ENCODE measurements at regions not wholly inside any gene's neighbourhood (a gene's known extent, or its start where the extent isn't known, plus 50 kb on each side); places are given as distances from the start of the nearest gene placed in this dataset.

- DNase-seq (ENCODE audit: low read depth in 2 of 2) = no peak
Measured at GRCh38 chr6:100267721-100268123, 197.0 kb downstream of the SIM1 start.

- DNase-seq (ENCODE audit: low read depth in 2 of 2) = no peak
Measured at GRCh38 chr6:100266494-100267401, 198.0 kb downstream of the SIM1 start.

GRCh38 chr6:100262086-100262485 is 202.6 kb downstream of the SIM1 start:
- no peak for DNase-seq (ENCODE audit: low read depth in 2 of 2)

- DNase-seq (ENCODE audit: low read depth in 2 of 2) = no peak
Measured at GRCh38 chr6:100261486-100261885, 203.2 kb downstream of the SIM1 start.

GRCh38 chr6:100260584-100260983 is 204.1 kb downstream of the SIM1 start:
- no peak for DNase-seq (ENCODE audit: low read depth in 2 of 2)

GRCh38 chr6:100259865-100260264 is 204.9 kb downstream of the SIM1 start:
- DNase-seq (ENCODE audit: low read depth in 2 of 2) = no peak

- DNase-seq (ENCODE audit: low read depth in 2 of 2) = no peak
Measured at GRCh38 chr6:100258752-100259151, 206.0 kb downstream of the SIM1 start.

GRCh38 chr6:100257793-100258395 is 206.8 kb downstream of the SIM1 start:
- DNase-seq (ENCODE audit: low read depth in 2 of 2) = no peak

- DNase-seq (ENCODE audit: low read depth in 2 of 2) = no peak
Measured at GRCh38 chr6:100255701-100256100, 209.0 kb downstream of the SIM1 start.

GRCh38 chr6:100247123-100247522 is 217.6 kb downstream of the SIM1 start:
- DNase-seq (ENCODE audit: low read depth in 2 of 2) = no peak

- no peak for DNase-seq (ENCODE audit: low read depth in 2 of 2)
Measured at GRCh38 chr6:100246206-100246605, 218.5 kb downstream of the SIM1 start.

GRCh38 chr6:100240798-100241197 is 223.9 kb downstream of the SIM1 start:
- DNase-seq (ENCODE audit: low read depth in 2 of 2) = no peak

- DNase-seq (ENCODE audit: low read depth in 2 of 2) = no peak
Measured at GRCh38 chr6:100237821-100238220, 226.9 kb downstream of the SIM1 start.

- no peak for DNase-seq (ENCODE audit: low read depth in 2 of 2)
Measured at GRCh38 chr6:100236389-100236788, 228.3 kb downstream of the SIM1 start.

GRCh38 chr6:100235631-100236030 is 229.1 kb downstream of the SIM1 start:
- DNase-seq (ENCODE audit: low read depth in 2 of 2) = no peak

GRCh38 chr6:100234625-100235024 is 230.1 kb downstream of the SIM1 start:
- DNase-seq (ENCODE audit: low read depth in 2 of 2) = no peak

- no peak for DNase-seq (ENCODE audit: low read depth in 2 of 2)
Measured at GRCh38 chr6:100232781-100233573, 231.7 kb downstream of the SIM1 start.

- no peak for DNase-seq (ENCODE audit: low read depth in 2 of 2)
Measured at GRCh38 chr6:100230953-100231316, 233.8 kb downstream of the SIM1 start.

GRCh38 chr6:100230115-100230952 is 234.4 kb downstream of the SIM1 start:
- no peak for DNase-seq (ENCODE audit: low read depth in 2 of 2)

- no peak for DNase-seq (ENCODE audit: low read depth in 2 of 2)
Measured at GRCh38 chr6:100229512-100229911, 235.2 kb downstream of the SIM1 start.

GRCh38 chr6:100228834-100229441 is 234.9 kb upstream of the MCHR2 start:
- DNase-seq (ENCODE audit: low read depth in 2 of 2) = peak; percentile 15 to 47
